ENCODE measurements at regions not wholly inside any gene's neighbourhood (a gene's known extent, or its start where the extent isn't known, plus 50 kb on each side); places are given as distances from the start of the nearest gene placed in this dataset.

DNA sequence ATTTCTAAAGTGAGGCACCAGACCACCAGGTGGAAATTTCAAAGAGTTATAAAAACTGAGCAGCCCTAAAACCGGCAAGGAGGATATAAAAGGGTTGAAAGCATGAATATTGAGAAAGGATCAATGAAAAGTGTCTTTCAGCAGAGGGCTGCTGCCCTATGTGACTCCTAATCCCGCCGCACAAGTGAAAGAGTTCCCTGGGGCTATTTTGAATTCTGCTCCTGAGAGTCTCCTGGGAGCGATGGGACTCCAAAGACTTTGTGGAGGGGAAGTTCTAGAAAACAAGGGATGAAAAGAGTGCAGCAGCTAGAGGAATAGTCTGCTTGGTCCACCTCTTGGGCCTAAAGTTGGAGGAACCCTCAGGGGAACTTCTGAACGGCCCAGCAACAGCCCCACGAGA, 205.2 kb downstream of the SP3 start:
- TF ChIP-seq, protein P1, sequence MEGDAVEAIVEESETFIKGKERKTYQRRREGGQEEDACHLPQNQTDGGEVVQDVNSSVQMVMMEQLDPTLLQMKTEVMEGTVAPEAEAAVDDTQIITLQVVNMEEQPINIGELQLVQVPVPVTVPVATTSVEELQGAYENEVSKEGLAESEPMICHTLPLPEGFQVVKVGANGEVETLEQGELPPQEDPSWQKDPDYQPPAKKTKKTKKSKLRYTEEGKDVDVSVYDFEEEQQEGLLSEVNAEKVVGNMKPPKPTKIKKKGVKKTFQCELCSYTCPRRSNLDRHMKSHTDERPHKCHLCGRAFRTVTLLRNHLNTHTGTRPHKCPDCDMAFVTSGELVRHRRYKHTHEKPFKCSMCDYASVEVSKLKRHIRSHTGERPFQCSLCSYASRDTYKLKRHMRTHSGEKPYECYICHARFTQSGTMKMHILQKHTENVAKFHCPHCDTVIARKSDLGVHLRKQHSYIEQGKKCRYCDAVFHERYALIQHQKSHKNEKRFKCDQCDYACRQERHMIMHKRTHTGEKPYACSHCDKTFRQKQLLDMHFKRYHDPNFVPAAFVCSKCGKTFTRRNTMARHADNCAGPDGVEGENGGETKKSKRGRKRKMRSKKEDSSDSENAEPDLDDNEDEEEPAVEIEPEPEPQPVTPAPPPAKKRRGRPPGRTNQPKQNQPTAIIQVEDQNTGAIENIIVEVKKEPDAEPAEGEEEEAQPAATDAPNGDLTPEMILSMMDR (IDR thresholded peaks at IDR 0.05): no peak
- no peak for TF ChIP-seq ZFX (IDR thresholded peaks at IDR 0.05; ENCODE audit: borderline replicate concordance)
